ENCODE measurements at regions not wholly inside any gene's neighbourhood (a gene's known extent, or its start where the extent isn't known, plus 50 kb on each side); places are given as distances from the start of the nearest gene placed in this dataset.

DNA sequence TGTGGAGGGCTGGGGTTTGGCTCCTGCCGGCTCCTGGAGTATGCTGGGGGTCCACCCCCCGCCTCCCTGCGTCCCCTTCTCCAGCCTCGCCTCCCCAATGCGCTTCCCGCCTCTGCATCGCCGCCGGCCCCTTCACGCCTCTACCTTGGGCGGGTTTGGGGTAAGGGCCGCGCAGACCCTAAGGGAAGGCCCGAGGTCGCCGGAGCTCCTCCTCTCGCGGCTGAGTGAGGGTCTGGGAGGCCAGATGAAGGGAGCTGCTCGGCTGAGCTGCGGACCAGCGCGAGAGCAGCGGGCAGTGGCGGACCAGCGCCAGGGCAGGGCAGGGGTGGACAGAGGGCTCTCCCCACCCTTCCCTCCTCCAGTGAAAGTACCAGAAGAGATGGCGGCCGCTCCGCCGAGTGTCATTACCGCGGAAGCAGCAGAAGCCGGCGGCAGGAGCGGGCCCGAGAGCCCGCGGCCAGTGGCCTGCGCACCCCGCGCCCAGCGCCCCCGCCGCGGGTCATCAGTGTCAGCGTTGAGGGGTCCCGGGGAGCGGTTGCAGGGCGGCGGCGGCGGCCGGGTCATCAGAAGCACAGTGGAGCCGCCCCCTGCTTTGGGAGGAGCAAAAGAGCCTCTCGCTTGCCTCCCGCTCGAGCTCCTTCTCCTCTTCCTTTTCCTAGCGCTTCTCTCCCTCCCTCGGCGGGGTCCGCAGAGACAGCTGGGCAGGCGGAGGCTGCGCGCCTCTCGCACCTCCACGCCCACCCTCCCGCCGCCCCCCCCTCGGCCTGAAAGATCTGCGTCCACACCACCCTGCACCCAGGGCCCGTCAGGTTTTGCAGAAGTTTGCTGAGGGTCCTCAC lies 255.6 kb upstream of the CADM1 start:
- TF ChIP-seq CTCF (IDR thresholded peaks at IDR 0.05; ENCODE audit: low read length) (no peak), EZH2 (IDR thresholded peaks at IDR 0.05; ENCODE audit: borderline replicate concordance, low read length) (no peak)

Measured in OCI-LY1 (cell line).